HG02981 (cell line): ENCODE measurements at regions not wholly inside any gene's neighbourhood (a gene's known extent, or its start where the extent isn't known, plus 50 kb on each side); places are given as distances from the start of the nearest gene placed in this dataset.
"Not testable (repeated sequence)": the region's sequence is repeated elsewhere in the genome, so short reads cannot be mapped to it uniquely, and the experiment has no call there.

Source experiments
- ATAC-seq: cut with Tn5 transposase; IDR thresholded peaks from one replicate; pipeline ENCODE4 v1.9.1; 2021; ENCODE audit warnings: mild to moderate bottlenecking, moderate library complexity; ENCODE audit not compliant: unreplicated experiment

- no peak for ATAC-seq
These were observed 663.1 kb downstream of the SH2D4B start for GRCh38 chr10:81200801-81201200.

- not testable (repeated sequence) for ATAC-seq
These were observed 667.6 kb upstream of the NRG3 start for GRCh38 chr10:81207359-81207758.

GRCh38 chr10:81213370-81213769 is 661.6 kb upstream of the NRG3 start:
- ATAC-seq = no peak

- ATAC-seq = no peak
These were observed 659.5 kb upstream of the NRG3 start for GRCh38 chr10:81215498-81215897.

GRCh38 chr10:81216949-81217348 is 658.0 kb upstream of the NRG3 start:
- ATAC-seq = no peak

GRCh38 chr10:81218307-81218706 is 656.7 kb upstream of the NRG3 start:
- no peak for ATAC-seq

- no peak for ATAC-seq
These were observed 655.2 kb upstream of the NRG3 start for GRCh38 chr10:81219758-81220157.

GRCh38 chr10:81248886-81249285 is 626.1 kb upstream of the NRG3 start:
- no peak for ATAC-seq

GRCh38 chr10:81251457-81252115 is 623.4 kb upstream of the NRG3 start:
- ATAC-seq = no peak

GRCh38 chr10:81264991-81265390 is 610.0 kb upstream of the NRG3 start:
- ATAC-seq = not testable (repeated sequence)

GRCh38 chr10:81270051-81270450 is 604.9 kb upstream of the NRG3 start:
- no peak for ATAC-seq

GRCh38 chr10:81280497-81281479 is 594.2 kb upstream of the NRG3 start:
- ATAC-seq = no peak

- no peak for ATAC-seq
These were observed 586.5 kb upstream of the NRG3 start for GRCh38 chr10:81288544-81288943.

GRCh38 chr10:81297292-81297691 is 577.7 kb upstream of the NRG3 start:
- ATAC-seq = no peak

- ATAC-seq = no peak
These were observed 571.3 kb upstream of the NRG3 start for GRCh38 chr10:81303656-81304055.

GRCh38 chr10:81306971-81307782 is 567.8 kb upstream of the NRG3 start:
- no peak for ATAC-seq

- no peak for ATAC-seq
These were observed 565.9 kb upstream of the NRG3 start for GRCh38 chr10:81309041-81309552.

- ATAC-seq = no peak
These were observed 560.5 kb upstream of the NRG3 start for GRCh38 chr10:81314471-81314870.

- ATAC-seq = no peak
These were observed 560.0 kb upstream of the NRG3 start for GRCh38 chr10:81315026-81315425.

GRCh38 chr10:81348003-81348402 is 527.0 kb upstream of the NRG3 start:
- no peak for ATAC-seq

- no peak for ATAC-seq
These were observed 507.9 kb upstream of the NRG3 start for GRCh38 chr10:81367132-81367531.
